H1 (cell line): ENCODE measurements at regions not wholly inside any gene's neighbourhood (a gene's known extent, or its start where the extent isn't known, plus 50 kb on each side); places are given as distances from the start of the nearest gene placed in this dataset.

Source experiments
- CTCF ChIA-PET: fragments of 300-600 bp; sonication (Branson Sonifier 250); formaldehyde crosslinking; loops from one replicate; lab custom pipeline; 2021; ENCODE audit not compliant: partially characterized antibody; lab: Charles Lee
- POLR2A ChIA-PET: fragments of 300-600 bp; sonication (Branson Sonifier 250); formaldehyde crosslinking; loops from one replicate; lab custom pipeline; 2021; ENCODE audit warnings: inconsistent platforms; ENCODE audit not compliant: partially characterized antibody; lab: Charles Lee
- DNase-seq, 2 experiments: peaks; one replicate each; pipeline versions ENCODE4 v3.0.0 to v3.0.0-alpha.2; 2010 to 2022; ENCODE audit warnings: low spot score in 2 of 2, low read depth in 1 of 2, mixed read lengths in 1 of 2
- FAIRE-seq: peaks from 2 replicates; lab custom pipeline; 2011; peaks lifted over from hg19 to GRCh38; lab: Jason Lieb, UNC
- H2AFZ ChIP-seq: 2 replicates; pipeline ENCODE4 v1.8.1; 2012; ENCODE audit warnings: low read length, inconsistent platforms
- H2AK5ac ChIP-seq: 2 replicates; pipeline ENCODE4 v1.6.1; 2013; ENCODE audit warnings: low read depth, low read length
- H2BK120ac ChIP-seq: replicated peaks from 2 replicates; pipeline ENCODE3; 2013; ENCODE audit warnings: low read depth, low read length, inconsistent platforms
- H2BK12ac ChIP-seq: 2 replicates; pipeline ENCODE4 v1.6.1; 2013; ENCODE audit warnings: low read depth, low read length
- H2BK15ac ChIP-seq: 2 replicates; pipeline ENCODE4 v1.6.1; 2013; ENCODE audit warnings: low read length
- H2BK20ac ChIP-seq: 2 replicates; pipeline ENCODE4 v1.6.1; 2013; ENCODE audit warnings: low read length
- H2BK5ac ChIP-seq: 2 replicates; pipeline ENCODE4 v1.6.1; 2013; ENCODE audit warnings: low read depth, low read length
- H3K14ac ChIP-seq: 2 replicates; pipeline ENCODE4 v1.6.1; 2013; ENCODE audit warnings: inconsistent platforms; ENCODE audit not compliant: insufficient read length
- H3K18ac ChIP-seq: 2 replicates; pipeline ENCODE4 v1.6.1; 2013; ENCODE audit warnings: low read length; ENCODE audit errors: extremely low read depth
- H3K23ac ChIP-seq: 2 replicates; pipeline ENCODE4 v1.6.1; 2013; ENCODE audit warnings: inconsistent platforms; ENCODE audit not compliant: insufficient read length
- H3K23me2 ChIP-seq: 2 replicates; pipeline ENCODE4 v1.6.1; 2013; ENCODE audit warnings: low read depth, low read length
- H3K27ac ChIP-seq: 2 replicates; pipeline ENCODE4 v1.6.1; 2011; ENCODE audit warnings: low read depth, low read length, inconsistent platforms
- H3K27me3 ChIP-seq, 4 experiments: replicated peaks in 1 of 4; 1 replicate in 1 of 4; 2 replicates in 3 of 4; pipeline versions ENCODE4 v1.6.1 to v1.8.1; 2011 to 2013; ENCODE audit warnings: low read length in 3 of 4, mild to moderate bottlenecking in 3 of 4, inconsistent platforms in 2 of 4, mixed read lengths in 2 of 4, moderate library complexity in 1 of 4; ENCODE audit not compliant: control insufficient read depth in 3 of 4, insufficient read depth in 3 of 4; ENCODE audit errors: extremely low read depth in 1 of 4
- H3K36me3 ChIP-seq, 4 experiments: 2 replicates each; pipeline versions ENCODE4 v1.6.1 to v1.8.1; 2011 to 2013; ENCODE audit warnings: mild to moderate bottlenecking in 4 of 4, low read length in 3 of 4, moderate library complexity in 2 of 4, control low read depth in 1 of 4, inconsistent platforms in 1 of 4; ENCODE audit not compliant: insufficient read depth in 4 of 4, control insufficient read depth in 2 of 4
- H3K4ac ChIP-seq: replicated peaks from 2 replicates; pipeline ENCODE3; 2013; ENCODE audit warnings: low read length, low read depth, mixed read lengths, inconsistent platforms; ENCODE audit not compliant: insufficient read length
- H3K4me1 ChIP-seq, 4 experiments: replicated peaks in 1 of 4; 1 replicate in 1 of 4; 2 replicates in 3 of 4; pipeline versions ENCODE4 v1.6.1 to v1.8.1; 2011 to 2013; ENCODE audit warnings: low read length in 3 of 4, inconsistent platforms in 2 of 4, mixed read lengths in 1 of 4; ENCODE audit not compliant: insufficient read depth in 4 of 4, control insufficient read depth in 3 of 4
- H3K4me2 ChIP-seq, 2 experiments: 2 replicates each; pipeline versions ENCODE4 v1.6.1 to v1.8.1; 2011 to 2013; ENCODE audit warnings: low read depth in 2 of 2, low read length in 2 of 2, control low read depth in 1 of 2, inconsistent platforms in 1 of 2, mild to moderate bottlenecking in 1 of 2; ENCODE audit not compliant: insufficient read depth in 1 of 2
- H3K4me3 ChIP-seq, 4 experiments: fragments of 200-600, 300-600 bp in 1 of 4; sonication (generic), shearing (Covaris generic), sonication (Bioruptor Twin) in 1 of 4; 2 replicates each; pipeline versions ENCODE4 v1.5.1 to v1.8.1; 2011 to 2016; ENCODE audit warnings: low read length in 4 of 4, low read depth in 3 of 4, control low read depth in 2 of 4, inconsistent platforms in 2 of 4, mild to moderate bottlenecking in 2 of 4, mixed read lengths in 1 of 4, moderate library complexity in 1 of 4; ENCODE audit not compliant: insufficient read depth in 2 of 4; ENCODE audit errors: extremely low read depth in 1 of 4
- H3K56ac ChIP-seq: replicated peaks from 2 replicates; pipeline ENCODE3; 2013; ENCODE audit warnings: low read depth, mild to moderate bottlenecking, mixed read lengths, low read length, inconsistent platforms; ENCODE audit not compliant: insufficient read length
- H3K79me1 ChIP-seq: 2 replicates; pipeline ENCODE4 v1.6.1; 2013; ENCODE audit warnings: low read depth, low read length, control low read depth
- H3K79me2 ChIP-seq, 2 experiments: 2 replicates each; pipeline versions ENCODE4 v1.6.1 to v1.8.1; 2012 to 2013; ENCODE audit warnings: low read length in 2 of 2, mild to moderate bottlenecking in 2 of 2, inconsistent platforms in 1 of 2; ENCODE audit not compliant: insufficient read depth in 2 of 2, control insufficient read depth in 1 of 2
- H3K9ac ChIP-seq, 4 experiments: replicated peaks in 1 of 4; 1 replicate in 1 of 4; 2 replicates in 3 of 4; pipeline versions ENCODE4 v1.6.1 to v1.8.1; 2011 to 2013; ENCODE audit warnings: low read depth in 3 of 4, low read length in 3 of 4, control low read depth in 2 of 4, mild to moderate bottlenecking in 2 of 4, moderate library complexity in 2 of 4, inconsistent platforms in 1 of 4; ENCODE audit errors: extremely low read depth in 1 of 4
- H3K9me3 ChIP-seq, 2 experiments: 2 replicates each; pipeline versions ENCODE4 v1.6.1 to v1.8.1; 2012 to 2013; ENCODE audit warnings: mild to moderate bottlenecking in 2 of 2, moderate library complexity in 2 of 2, control low read depth in 1 of 2, inconsistent platforms in 1 of 2, low read depth in 1 of 2, low read length in 1 of 2, mixed read lengths in 1 of 2; ENCODE audit not compliant: insufficient read depth in 2 of 2
- H4K20me1 ChIP-seq, 2 experiments: replicated peaks in 1 of 2; 2 replicates each; pipeline versions ENCODE3 to v1.8.1; 2011 to 2013; ENCODE audit warnings: inconsistent platforms in 2 of 2, low read length in 2 of 2, mild to moderate bottlenecking in 1 of 2; ENCODE audit not compliant: insufficient read depth in 2 of 2, control insufficient read depth in 1 of 2
- H4K5ac ChIP-seq: 2 replicates; pipeline ENCODE4 v1.6.1; 2013; ENCODE audit warnings: low read length, low read depth, mixed read lengths, inconsistent platforms; ENCODE audit not compliant: insufficient read length
- H4K8ac ChIP-seq: 2 replicates; pipeline ENCODE4 v1.8.0; 2013; ENCODE audit warnings: mild to moderate bottlenecking, moderate library complexity, low read length, inconsistent platforms; ENCODE audit not compliant: insufficient read depth; ENCODE audit errors: extremely low read depth
- H4K91ac ChIP-seq: replicated peaks from 2 replicates; pipeline ENCODE3; 2013; ENCODE audit warnings: low read length, mixed read lengths, inconsistent platforms; ENCODE audit not compliant: insufficient read length
- CEBPB ChIP-seq: IDR thresholded peaks from 2 replicates; pipeline ENCODE4 v1.6.1; 2012; ENCODE audit warnings: low read depth, low read length
- JUN ChIP-seq: IDR thresholded peaks from 2 replicates; pipeline ENCODE4 v1.6.1; 2011; ENCODE audit warnings: low read depth, mild to moderate bottlenecking, improper control_type of control experiment, low read length
- POLR2A ChIP-seq, 2 experiments: IDR thresholded peaks; 1 replicate in 1 of 2; 2 replicates in 1 of 2; pipeline ENCODE4 v1.6.1; 2011; ENCODE audit warnings: low read depth in 2 of 2, low read length in 2 of 2, mild to moderate bottlenecking in 2 of 2; ENCODE audit errors: control extremely low read depth in 1 of 2
- SIX5 ChIP-seq: IDR thresholded peaks from 2 replicates; pipeline ENCODE4 v1.6.1; 2011; ENCODE audit warnings: mild to moderate bottlenecking, low read depth, low read length
- TBP ChIP-seq: IDR thresholded peaks from 2 replicates; pipeline ENCODE4 v1.6.1; 2011; ENCODE audit warnings: low read depth, low read length, improper control_type of control experiment
- ZNF274 ChIP-seq: IDR thresholded peaks from 2 replicates; pipeline ENCODE4 v1.7.0; 2012; ENCODE audit warnings: low read length, borderline replicate concordance; ENCODE audit errors: extremely low read depth
- WGBS, 2 experiments: shearing (Covaris generic) in 1 of 2; methylation state at CpG; one replicate each; pipeline versions ENCODE4 v1.1.6 to v1.1.7; 2013 to 2015; ENCODE audit warnings: low lambda C conversion rate in 2 of 2, mixed read lengths in 2 of 2, inconsistent platforms in 1 of 2, low coverage in 1 of 2, missing lambda C conversion rate in 1 of 2; ENCODE audit not compliant: insufficient replicate concordance in 2 of 2, insufficient coverage in 1 of 2, insufficient read length in 1 of 2; ENCODE audit errors: extremely low coverage in 1 of 2, missing lambda C conversion rate in 1 of 2; 5-methylcytosine and 5-hydroxymethylcytosine counted together

DNA sequence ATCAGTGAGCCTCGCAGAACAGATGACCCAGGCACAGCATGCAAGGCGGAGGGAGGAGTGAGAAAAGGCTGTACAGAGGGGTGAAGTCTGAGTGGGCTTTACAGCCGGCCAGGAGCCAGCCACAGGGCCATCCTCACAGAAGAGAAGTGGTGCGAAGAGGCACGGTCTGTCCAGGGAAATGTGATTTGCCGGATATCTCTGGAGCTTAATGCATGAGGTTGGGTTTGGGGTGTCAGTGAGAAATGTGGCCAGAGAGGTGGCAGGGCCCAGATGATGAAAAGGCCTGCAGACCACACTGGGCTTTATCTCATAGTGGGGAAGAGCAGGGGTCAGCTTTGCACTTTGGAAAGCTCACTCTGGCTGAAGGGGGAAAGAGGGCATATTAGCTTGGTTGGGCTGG is 255.2 kb downstream of the BUD13 start:
- Histone ChIP-seq H3K56ac (no peak overlapping the region), H2BK120ac (no peak overlapping the region), H3K14ac (no peak overlapping the region), H3K4me3 (no peak overlapping the region), H4K20me1 (no peaks in the 10 kb centered on the region), H3K23ac (no peak overlapping the region), H3K9ac (no peak overlapping the region), H4K8ac (no peak overlapping the region), H3K4ac (no peak overlapping the region), H3K9me3 (no peaks in the 10 kb centered on the region), H3K4me1 (no peaks in the 10 kb centered on the region)
- no peak for DNase-seq
- CTCF ChIA-PET = interaction anchor here (0.7 to 7.3 kb wide), 14 partner anchors 8 to 480 kb away, joined by 3 to 96 read pairs (median 4); no protein-coding TSS in a partner anchor
- POLR2A ChIA-PET = interaction anchor here (1.2 kb wide), 1 partner anchor 174 kb away, joined by 3 read pairs; no protein-coding TSS in a partner anchor
- FAIRE-seq = no peak
- no peak for TF ChIP-seq POLR2A (IDR thresholded peaks at IDR 0.05; ENCODE audit: control extremely low read depth in 1 of 2, low read depth in 2 of 2, low read length in 2 of 2)
- TF ChIP-seq CEBPB = no peak
- TF ChIP-seq JUN = no peak
- TF ChIP-seq SIX5 = no peak
- no peak for TF ChIP-seq ZNF274
- no peak for TF ChIP-seq TBP
- TF ChIP-seq, all 59 proteins: peak for 0
- Histone ChIP-seq H2BK15ac (no peak overlapping the region), H4K91ac (no peak overlapping the region), H3K27me3 (no peaks in the 10 kb centered on the region; a peak in 1 of 7 replicates), H3K36me3 (no peaks in the 10 kb centered on the region), H2AK5ac (no peak overlapping the region), H3K79me1 (no peaks in the 10 kb centered on the region), H4K5ac (no peak overlapping the region), H2AFZ (no peak overlapping the region), H3K27ac (no peak overlapping the region), H3K4me2 (no peak overlapping the region), H2BK12ac (no peak overlapping the region), H3K18ac (no peak overlapping the region), H2BK20ac (no peak overlapping the region), H2BK5ac (no peak overlapping the region), H3K23me2 (no peaks in the 10 kb centered on the region), H3K79me2 (no peaks in the 10 kb centered on the region)
- 79% methylated on average over 6 of the region's 6 CpGs; no CpG with 5 or more reads in 1 of the 2 experiments for WGBS, 2 experiments
